HG02798 (cell line): ENCODE measurements at regions not wholly inside any gene's neighbourhood (a gene's known extent, or its start where the extent isn't known, plus 50 kb on each side); places are given as distances from the start of the nearest gene placed in this dataset.

Experiments used
- ATAC-seq: cut with Tn5 transposase; IDR thresholded peaks from one replicate; pipeline ENCODE4 v1.9.1; 2021; ENCODE audit warnings: mild to moderate bottlenecking; ENCODE audit not compliant: unreplicated experiment, poor library complexity

- no peak for ATAC-seq
Observed at GRCh38 chr6:169991031-169991390, 239.6 kb downstream of the ERMARD start.

GRCh38 chr6:169990095-169991030 lies 238.9 kb downstream of the ERMARD start:
- no peak for ATAC-seq

GRCh38 chr6:169989594-169989993 lies 238.2 kb downstream of the ERMARD start:
- ATAC-seq = no peak

- ATAC-seq = no peak
Observed at GRCh38 chr6:169988769-169989550, 237.5 kb downstream of the ERMARD start.

- no peak for ATAC-seq
Observed at GRCh38 chr6:169986848-169987498, 235.6 kb downstream of the ERMARD start.

GRCh38 chr6:169986171-169986847 lies 234.9 kb downstream of the ERMARD start:
- ATAC-seq = no peak

- ATAC-seq = no peak
Observed at GRCh38 chr6:169985121-169986015, 233.9 kb downstream of the ERMARD start.

GRCh38 chr6:169984181-169985120 lies 233.0 kb downstream of the ERMARD start:
- no peak for ATAC-seq

GRCh38 chr6:169983651-169984050 lies 232.2 kb downstream of the ERMARD start:
- no peak for ATAC-seq

- no peak for ATAC-seq
Observed at GRCh38 chr6:169982461-169983386, 231.3 kb downstream of the ERMARD start.

- ATAC-seq = no peak
Observed at GRCh38 chr6:169981969-169982368, 230.5 kb downstream of the ERMARD start.

- ATAC-seq = no peak
Observed at GRCh38 chr6:169981568-169981967, 230.1 kb downstream of the ERMARD start.

- ATAC-seq = no peak
Observed at GRCh38 chr6:169980826-169981450, 229.5 kb downstream of the ERMARD start.

GRCh38 chr6:169979873-169980432 lies 228.5 kb downstream of the ERMARD start:
- no peak for ATAC-seq

GRCh38 chr6:169978615-169979161 lies 227.3 kb downstream of the ERMARD start:
- no peak for ATAC-seq
